ENCODE measurements at regions not wholly inside any gene's neighbourhood (a gene's known extent, or its start where the extent isn't known, plus 50 kb on each side); places are given as distances from the start of the nearest gene placed in this dataset.

DNA sequence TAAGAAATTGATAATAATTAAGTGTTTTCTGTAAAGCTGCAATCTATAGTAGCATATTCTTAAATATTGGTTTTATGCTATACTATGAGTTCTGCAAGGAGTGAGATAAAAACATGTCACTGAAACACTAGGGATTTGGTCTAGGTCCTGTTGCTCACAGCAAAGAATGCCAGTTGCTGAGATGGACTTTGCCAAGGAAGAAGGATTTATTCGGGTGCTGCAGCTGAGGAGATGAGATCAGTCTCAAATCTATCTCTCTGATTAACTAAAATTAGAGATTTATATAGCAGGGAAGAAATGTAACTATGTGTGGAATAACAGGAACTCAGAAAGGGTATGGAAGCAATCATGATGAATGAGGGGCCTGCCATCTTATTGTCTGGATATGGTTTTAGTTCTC, 1569.9 kb downstream of the PCDH7 start:
- no peak for DNase-seq (ENCODE audit: low read depth)
- TF ChIP-seq, protein P1, sequence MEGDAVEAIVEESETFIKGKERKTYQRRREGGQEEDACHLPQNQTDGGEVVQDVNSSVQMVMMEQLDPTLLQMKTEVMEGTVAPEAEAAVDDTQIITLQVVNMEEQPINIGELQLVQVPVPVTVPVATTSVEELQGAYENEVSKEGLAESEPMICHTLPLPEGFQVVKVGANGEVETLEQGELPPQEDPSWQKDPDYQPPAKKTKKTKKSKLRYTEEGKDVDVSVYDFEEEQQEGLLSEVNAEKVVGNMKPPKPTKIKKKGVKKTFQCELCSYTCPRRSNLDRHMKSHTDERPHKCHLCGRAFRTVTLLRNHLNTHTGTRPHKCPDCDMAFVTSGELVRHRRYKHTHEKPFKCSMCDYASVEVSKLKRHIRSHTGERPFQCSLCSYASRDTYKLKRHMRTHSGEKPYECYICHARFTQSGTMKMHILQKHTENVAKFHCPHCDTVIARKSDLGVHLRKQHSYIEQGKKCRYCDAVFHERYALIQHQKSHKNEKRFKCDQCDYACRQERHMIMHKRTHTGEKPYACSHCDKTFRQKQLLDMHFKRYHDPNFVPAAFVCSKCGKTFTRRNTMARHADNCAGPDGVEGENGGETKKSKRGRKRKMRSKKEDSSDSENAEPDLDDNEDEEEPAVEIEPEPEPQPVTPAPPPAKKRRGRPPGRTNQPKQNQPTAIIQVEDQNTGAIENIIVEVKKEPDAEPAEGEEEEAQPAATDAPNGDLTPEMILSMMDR (IDR thresholded peaks at IDR 0.05; ENCODE audit: control insufficient read depth, extremely low read depth, insufficient read depth) = no peak
- no peak overlapping the region for H3K4me3 ChIP-seq (ENCODE audit: low read depth, low read length)

DNA sequence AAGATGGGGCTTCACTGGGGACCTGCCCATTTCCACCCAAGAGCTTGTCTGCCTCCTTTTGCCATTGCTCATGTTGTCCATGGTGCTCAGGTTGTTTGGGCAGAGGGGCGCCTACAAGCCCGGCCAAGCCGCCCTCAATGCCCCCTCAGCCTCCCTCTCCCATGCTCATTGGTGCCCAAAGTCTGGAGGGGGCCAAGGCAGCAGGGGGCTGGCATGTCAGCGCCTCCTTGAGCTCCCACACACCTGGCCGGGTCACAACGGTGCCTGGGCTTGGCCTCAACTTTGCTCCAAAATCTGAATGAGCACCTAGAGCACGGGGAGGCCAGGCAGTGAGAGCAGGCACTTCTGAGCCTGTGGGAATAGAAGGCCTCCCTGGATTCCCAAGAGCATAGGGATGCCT, 1598.8 kb downstream of the PCDH7 start:
- H3K4me3 ChIP-seq (ENCODE audit: low read depth, low read length) = no peak overlapping the region
- DNase-seq (ENCODE audit: low read depth) = no peak
- TF ChIP-seq, protein P1 (IDR thresholded peaks at IDR 0.05; ENCODE audit: control insufficient read depth, extremely low read depth, insufficient read depth) = no peak

DNA sequence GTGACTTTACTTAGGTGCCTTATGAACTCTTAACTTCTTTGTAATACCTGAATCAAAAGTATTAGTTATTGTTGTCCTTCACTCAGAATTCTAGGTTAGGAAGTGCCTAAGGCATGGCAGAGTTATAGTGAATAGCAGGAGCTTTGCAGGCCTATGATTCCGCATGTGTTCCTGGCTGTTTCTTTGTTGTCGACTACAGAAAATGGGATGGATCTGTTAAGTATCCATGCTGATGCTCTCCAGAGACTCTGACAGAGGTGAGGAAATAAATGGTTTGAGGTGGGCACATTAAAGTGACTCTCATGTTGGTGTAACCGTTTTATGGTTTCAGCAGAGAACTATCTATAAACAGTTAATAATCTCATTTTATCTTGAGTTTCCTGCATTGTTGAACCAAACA, 1601.3 kb downstream of the PCDH7 start:
- H3K4me3 ChIP-seq (ENCODE audit: low read depth, low read length) = no peak overlapping the region
- no peak for DNase-seq (ENCODE audit: low read depth)
- TF ChIP-seq, protein P1 (IDR thresholded peaks at IDR 0.05; ENCODE audit: control insufficient read depth, extremely low read depth, insufficient read depth) = no peak

DNA sequence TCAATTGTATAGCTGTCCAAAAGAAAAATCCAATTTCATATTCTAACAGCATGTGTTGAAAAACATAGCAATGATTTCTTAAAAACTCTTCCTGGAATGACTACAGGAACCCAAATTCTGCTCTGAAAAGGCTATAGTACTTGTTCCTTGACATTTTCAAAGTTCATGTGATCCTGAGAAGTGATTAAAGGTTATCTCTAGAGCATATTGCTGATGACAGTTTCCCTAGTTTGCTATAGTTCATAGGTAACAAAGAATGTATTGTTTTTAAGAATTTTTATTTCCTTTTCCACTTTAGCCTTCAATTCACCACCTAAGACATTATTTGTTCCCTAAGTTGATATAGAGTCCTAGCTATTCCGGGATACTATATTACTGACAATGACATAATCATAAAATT, 1614.6 kb downstream of the PCDH7 start:
- no peak for DNase-seq (ENCODE audit: low read depth)

DNA sequence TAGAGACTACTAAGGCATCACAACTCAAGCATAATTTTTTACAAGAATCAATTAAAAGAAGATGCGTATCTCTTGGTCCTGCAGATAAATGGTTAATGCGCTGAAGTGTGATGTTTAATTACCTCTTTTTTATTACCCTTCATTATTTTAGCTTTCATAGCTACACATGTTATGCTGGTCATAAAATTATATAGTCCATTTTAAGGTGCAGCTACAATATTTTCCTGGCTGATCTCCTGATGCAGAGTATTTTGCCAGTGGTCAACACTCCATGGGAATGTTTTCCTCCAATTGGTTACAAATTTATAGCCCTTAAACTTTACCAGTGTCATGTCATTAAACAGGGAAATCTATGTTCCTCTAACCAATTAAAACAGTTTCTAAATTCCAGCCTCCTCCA, 1617.2 kb downstream of the PCDH7 start:
- DNase-seq (ENCODE audit: low read depth) = no peak
- H3K4me3 ChIP-seq (ENCODE audit: low read depth, low read length) = no peak overlapping the region
- TF ChIP-seq, protein P1 (IDR thresholded peaks at IDR 0.05; ENCODE audit: control insufficient read depth, extremely low read depth, insufficient read depth) = no peak

More for the DNA sequence above, 1614.6 kb downstream of the PCDH7 start:
- no peak overlapping the region for H3K4me3 ChIP-seq (ENCODE audit: low read depth, low read length)
- TF ChIP-seq, protein P1 (IDR thresholded peaks at IDR 0.05; ENCODE audit: control insufficient read depth, extremely low read depth, insufficient read depth) = no peak

DNA sequence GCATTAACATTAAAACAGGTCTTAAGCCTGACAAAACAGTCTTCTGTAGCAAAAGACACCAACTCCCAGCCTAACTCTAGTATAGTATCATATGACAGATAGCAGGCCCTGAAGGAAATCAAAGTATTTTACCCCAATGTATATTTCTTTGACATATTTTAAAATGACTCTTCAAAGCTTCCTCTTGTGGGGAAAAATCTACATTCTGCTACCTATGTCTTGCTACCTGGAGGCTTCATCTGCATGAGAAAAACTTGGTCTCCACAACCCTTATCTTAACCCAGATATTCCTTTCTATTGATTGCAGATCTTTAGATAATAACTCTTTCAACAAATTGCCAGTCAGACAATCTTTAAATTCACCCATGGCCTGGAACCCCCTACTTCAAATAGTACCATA, 1620.4 kb downstream of the PCDH7 start:
- no peak for DNase-seq (ENCODE audit: low read depth)
- TF ChIP-seq, protein P1 (IDR thresholded peaks at IDR 0.05; ENCODE audit: control insufficient read depth, extremely low read depth, insufficient read depth) = no peak
- H3K4me3 ChIP-seq (ENCODE audit: low read depth, low read length) = no peak overlapping the region

DNA sequence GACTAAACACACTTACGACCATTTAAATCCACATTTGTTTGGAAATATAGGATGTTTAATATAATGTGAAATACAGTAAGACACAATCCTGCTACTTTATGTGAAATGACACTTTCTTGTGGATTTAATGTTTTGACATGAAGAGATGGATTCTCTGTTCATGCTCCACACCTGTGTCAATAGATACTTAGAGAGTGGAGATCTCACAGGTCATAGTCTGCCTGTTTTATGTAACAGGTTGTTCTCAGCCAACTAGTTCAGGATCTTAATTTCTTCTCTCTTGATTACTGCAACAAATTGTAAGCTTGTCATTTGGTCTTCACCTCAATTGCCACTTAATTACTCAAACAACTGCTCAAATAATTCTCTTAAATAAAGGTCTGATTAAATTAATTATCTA, 1621.2 kb downstream of the PCDH7 start:
- H3K4me3 ChIP-seq (ENCODE audit: low read depth, low read length) = no peak overlapping the region
- DNase-seq (ENCODE audit: low read depth) = no peak
- TF ChIP-seq, protein P1 (IDR thresholded peaks at IDR 0.05; ENCODE audit: control insufficient read depth, extremely low read depth, insufficient read depth) = no peak

Data from LNCaP clone FGC (cell line).